ENCODE measurements at regions not wholly inside any gene's neighbourhood (a gene's known extent, or its start where the extent isn't known, plus 50 kb on each side); places are given as distances from the start of the nearest gene placed in this dataset.
"Not testable (repeated sequence)": the region's sequence is repeated elsewhere in the genome, so short reads cannot be mapped to it uniquely, and the experiment has no call there.

DNA sequence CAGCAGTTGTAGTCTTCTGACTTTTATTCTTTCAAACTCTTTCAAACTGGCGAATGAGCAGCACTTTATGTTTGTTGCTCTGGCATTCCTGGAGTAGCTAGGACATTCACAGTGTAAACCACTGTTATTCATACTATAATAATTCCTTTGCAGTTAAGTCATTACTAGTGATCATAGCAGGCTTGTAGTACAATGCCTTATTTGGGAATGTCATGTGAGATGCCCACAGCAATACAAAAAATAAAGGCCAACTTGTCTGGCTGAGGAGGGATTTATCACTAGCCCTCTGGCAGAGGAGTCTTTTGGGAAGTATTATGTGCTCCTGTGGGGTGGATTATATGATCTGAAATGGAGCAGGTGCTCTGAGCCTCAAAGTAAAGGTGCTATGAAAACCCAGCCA lies 197.2 kb downstream of the VGLL3 start:
- no peak for DNase-seq

DNA sequence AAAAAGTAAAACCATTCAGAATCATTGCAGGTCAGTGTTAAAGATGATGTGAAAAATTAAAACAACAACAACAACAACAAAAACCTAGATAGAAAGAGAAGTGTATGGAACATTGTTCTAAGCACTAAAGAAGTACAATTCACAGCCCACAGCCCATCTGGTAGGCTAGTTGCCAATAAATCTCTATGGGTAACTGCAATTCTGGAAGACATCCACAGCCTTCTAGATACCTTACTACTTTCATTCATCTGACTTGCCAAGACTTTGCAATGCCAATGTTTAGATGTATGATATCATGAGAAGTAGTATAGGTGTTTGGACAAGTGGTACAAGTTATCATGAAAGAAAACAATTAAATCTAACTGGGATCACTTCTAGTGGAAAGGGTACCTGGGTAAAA lies 198.6 kb downstream of the VGLL3 start:
- no peak for DNase-seq

DNA sequence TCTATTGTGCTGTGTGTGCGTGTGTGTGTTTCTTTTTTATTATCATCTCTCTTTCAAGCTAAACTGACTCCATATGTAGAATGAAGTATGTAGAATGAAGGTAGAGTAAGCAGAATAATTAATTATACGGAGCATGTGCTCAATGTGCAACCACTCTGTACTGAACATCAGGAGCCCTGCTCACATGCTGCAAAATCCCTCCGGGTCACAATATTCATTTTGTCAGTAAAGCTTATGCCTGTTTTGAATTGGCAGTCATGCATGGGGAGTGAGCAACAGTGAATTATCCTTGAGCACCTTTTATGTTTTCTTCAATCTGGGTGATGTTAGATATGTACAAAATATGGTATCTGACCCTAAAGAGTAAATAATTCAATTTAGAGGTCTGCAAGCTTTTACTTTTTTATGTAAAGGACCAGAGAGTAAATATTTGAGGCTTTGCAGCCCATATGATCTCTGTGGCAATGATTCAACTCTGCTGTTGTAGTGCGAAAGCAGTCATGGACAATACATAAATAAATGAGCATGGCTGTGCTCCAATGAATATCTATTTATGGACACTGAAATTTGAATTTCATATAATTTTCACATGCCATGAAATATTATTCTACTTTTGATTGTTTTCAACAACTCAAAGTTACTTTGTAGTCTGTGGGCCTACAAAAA lies 199.9 kb downstream of the VGLL3 start:
- no peak for DNase-seq

DNA sequence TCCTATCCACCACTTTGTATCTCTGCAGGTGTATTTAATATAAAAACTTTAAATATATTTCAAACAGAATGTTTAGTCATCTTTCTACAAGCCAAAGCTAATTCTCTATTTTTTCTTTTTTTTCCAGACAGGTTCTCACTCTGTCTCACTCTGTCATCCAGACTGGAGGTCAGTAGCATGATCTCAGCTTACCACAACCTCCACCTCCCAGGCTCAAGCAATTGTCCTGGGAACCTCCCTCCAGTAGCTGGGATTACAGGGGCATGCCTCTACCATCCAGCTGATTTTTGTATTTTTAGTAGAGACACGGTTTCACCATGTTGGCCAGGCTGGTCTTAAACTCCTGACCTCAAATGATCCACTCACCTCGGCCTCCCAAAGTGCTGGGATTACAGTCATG lies 202.6 kb downstream of the VGLL3 start:
- no peak for DNase-seq

DNA sequence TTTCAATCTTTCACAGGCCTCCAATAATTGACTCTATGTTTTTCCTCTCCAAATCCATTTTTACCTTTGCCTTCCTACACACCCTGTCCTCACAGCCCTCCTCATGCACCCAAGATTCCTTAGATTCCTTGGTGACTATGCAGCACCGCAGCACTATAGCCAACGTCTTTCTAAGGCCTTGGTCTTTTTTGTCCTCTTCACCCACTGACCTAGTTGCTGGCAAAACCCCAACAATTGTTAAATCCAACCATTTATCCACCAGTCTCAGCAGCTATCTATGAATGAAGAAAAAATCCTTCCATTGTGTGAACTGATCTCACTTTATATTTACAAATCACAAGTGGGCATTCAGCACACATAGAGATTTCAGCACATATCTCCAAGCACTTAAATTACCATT lies 203.9 kb downstream of the VGLL3 start:
- DNase-seq: no peak

DNA sequence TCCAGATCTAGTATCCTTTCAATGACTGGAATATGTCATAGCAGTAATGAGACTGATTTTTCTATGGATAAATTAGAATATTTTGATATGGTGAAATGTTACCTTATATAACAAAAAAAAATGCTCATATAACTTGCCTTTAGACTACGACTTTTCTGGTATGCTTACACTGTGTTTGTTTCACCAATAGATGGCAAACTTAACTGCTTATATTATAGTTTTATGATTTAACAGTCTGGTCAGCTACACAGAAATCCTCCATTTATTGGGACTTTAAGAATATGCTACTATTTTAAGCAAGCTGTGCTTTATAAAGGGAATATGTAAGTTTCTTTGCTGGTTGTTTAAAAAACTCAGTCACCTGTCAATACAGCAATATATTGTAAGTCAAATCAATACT lies 205.6 kb downstream of the VGLL3 start:
- no peak for DNase-seq

DNA sequence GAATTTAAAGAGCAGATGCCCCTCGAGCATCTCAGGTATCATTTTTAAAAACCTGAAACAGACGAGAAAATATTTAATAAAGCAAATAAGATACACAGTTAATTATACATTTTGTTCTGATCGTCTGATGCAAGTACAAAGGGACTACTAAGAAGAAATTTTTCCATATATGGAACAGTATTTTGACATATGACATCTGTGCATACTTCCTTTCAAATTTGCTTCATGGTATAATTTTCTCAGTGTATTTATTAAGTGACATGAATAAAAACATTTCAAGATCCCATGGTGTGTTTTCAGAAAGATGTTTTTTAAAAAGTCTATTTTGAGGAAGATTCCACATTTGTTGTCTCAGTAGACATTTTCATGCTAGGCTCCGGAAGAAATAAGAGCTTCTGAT lies 208.1 kb downstream of the VGLL3 start:
- no peak for DNase-seq

DNA sequence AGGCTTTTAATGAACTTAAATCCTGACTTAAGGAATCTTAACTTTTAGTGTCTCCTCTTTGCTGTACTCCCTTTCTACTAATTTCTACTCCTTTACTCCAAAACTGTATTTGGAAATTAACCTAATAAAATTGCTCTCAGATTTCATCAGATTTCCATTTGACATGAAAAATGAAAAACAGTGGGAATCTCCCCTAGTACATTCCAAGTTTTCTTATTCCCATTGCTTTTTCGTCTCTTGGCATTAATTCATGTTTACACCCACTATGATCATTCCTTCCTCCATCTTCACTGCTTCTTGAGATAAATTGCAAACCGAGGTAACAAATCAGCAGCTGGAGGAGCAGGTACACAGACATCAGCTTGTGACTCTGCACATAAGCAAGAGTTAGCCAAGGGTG lies 208.7 kb downstream of the VGLL3 start:
- DNase-seq: no peak

DNA sequence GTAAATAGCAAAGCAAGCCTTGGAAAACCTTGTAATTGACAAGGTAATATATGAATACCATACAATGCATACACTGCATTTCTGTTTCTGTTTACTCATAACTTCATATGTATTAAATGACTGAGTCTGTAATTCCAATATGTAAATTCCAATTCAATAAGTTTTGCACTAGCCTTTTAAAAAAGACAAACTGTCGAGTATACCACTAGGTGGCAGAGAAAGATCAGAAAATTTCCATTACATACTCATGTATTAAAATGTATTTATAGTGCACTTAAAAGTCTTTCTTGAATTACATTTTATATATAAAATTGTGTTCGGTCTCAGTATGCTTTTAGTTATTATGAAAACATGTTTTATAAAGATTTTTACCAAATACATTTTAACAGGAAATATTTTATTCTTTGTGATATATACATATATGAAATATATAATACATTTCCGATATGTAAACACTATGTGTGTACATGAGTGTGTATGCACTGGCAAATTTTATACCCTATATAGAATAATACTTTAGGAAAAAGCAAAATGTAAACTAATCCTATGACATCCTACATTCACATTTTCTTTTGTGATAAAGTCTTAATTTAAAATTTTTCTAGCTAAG lies 216.8 kb downstream of the VGLL3 start:
- DNase-seq: peak; percentile 13

DNA sequence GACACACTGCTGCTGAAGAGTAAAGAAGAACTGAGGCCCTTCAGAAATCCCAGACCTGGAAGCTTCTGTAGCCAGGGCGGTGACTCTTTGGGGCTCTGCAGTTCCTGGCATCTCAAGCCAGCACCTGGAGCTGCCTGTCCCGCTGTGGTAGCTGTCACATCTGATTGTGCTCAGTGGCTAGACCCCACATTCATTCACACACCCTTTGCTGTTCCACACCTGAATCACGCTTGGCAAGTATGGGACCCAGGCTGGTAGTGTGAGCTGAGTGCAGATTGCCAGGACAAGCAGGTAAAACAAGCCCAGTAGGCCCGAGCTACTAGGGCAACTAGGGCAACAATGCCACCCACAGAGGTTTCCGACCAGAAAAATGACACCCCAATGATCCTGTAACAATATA lies 218.2 kb downstream of the VGLL3 start:
- DNase-seq: no peak

DNA sequence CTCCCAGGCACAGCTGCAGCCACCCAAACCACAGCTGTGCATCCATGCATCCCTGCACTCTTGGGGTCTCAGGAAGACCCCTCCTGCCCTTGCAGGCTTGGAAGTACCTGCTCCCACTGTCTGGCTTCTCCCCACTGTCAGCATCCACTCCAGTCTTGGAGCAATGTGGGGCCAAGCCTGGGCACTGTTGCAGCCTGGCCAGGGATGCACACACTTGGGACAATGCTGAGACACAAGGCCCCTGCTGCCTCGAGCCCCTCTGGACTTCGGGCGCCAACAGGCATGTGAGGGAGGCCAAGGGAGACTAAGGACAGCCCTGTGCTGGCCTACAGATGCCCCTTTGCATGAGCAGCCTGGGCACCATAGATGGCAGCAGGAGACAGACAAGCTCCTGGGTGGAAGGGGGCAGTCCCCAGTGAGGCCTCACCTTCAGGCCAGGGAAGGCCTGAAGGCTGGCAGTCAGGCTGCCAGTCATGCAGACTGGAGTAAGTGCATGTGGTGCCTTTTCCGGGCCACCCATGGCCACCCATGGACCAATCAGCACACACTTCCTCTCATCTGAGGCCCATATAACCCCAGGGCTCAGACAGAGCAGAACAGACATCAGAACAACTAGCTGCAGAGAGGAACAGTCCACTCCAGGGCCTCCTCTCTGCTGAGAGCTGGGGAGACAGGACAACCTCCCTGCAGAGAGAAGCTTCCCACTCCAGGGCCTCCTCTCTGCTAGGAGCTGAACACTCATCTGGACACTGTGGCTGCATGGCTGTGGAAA lies 219.0 kb downstream of the VGLL3 start:
- DNase-seq: no peak

DNA sequence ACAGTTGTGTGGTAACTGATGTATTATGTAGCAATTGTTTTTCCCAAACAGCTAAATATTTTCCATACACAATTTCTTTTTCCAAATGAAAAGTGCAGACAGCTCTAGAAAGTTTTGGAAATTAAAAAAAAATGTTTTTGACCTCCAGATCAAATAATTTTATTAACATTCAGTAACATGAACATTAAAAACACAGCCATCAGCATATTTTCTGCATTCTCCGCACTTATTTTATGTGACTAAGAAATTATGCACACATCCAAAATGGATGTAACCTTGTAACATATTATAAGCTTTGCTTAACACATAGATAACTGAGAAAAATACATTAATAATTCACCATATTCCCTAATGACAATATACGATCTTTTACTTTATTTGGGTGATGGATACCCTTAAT lies 224.6 kb downstream of the VGLL3 start:
- no peak for DNase-seq

DNA sequence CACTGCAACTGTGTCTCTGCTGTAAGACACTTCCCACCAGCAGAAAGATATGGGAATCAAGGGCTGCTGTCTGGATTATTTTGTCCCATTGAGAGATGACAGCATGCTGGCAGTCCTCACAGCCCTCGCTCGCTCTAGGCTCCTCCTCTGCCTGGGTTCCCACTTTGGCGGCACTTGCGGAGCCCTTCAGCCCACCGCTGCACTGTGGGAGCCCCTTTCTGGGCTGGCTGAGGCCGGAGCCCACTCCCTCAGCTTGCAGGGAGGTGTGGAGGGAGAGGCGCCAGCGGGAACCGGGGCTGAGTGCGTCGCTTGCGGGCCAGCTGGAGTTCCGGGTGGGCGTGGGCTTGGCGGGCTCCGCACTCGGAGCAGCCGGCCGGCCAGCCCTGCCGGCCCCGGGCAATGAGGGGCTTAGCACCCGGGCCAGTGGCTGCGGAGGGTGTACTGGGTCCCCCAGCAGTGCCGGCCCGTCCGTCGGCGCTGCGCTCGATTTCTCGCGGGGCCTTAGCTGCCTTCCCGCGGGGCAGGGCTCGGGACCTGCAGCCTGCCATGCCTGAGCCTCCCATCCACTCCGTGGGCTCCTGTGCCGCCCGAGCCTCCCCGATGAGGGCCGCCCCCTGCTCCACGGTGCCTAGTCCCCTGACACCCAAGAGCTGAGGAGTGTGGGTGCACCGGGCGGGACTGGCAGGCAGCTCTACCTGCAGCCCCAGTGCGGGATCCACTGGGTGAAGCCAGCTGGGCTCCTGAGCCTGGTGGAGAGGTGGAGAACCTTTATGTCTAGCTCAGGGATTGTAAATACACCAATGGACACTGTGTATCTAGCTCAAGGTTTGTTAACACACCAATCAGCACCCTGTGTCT lies 233.4 kb downstream of the VGLL3 start:
- DNase-seq: not testable (repeated sequence)

DNA sequence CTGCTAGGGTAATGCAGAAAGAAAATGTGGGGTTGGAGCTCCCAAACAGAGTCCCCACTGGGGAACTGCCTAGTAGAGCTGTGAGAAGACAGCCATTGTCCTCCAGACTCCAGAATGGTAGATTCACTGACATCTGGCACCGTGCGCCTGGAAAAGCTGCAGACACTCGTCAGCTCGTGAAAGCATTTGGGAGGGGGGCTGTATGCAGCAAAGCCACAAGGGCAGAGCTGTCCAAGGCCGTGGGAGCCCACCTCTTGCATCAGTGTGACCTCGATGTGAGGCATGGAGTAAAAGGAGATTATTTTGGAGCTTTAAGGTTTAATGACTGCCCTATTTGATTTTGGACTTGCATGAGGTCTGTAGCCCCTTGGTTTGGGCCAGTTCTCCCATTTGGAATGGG lies 242.9 kb downstream of the VGLL3 start:
- no peak for DNase-seq

DNA sequence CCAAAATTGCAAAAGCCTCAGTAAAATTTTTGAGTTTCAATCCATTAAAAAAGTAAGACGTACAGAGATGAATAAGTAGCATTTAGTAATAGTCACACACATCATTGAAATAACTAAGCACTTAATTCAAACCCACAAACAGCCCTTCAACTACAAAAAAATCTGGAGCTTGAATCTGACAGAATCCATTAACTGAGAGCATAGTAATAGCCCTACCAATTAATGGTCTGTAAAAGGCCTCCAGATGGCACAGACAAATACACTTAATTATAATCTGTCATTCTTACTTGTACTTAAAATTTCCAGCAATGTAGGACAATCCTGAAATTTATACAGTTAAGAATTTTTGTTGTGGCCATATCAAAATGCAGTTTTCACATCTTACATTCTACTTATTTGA lies 246.9 kb downstream of the VGLL3 start:
- DNase-seq: no peak

DNA sequence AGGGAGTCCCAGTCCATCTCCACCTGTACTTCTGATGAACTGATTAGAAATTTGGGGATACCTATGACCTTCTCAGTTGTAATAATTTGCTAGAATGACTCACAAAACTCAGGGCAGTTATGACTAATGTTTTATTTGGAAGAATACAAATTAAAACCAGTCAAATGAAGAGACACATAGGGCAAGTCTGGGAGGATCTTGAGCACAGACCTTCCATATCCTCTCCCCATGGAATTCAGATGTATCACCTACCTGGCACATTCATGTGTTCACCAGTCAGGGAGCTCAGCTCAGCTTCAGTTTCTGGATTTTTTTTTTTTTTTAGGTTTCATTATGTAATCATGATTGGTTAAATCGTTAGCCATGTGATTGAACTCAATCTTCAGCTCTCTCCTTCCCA lies 247.7 kb downstream of the VGLL3 start:
- DNase-seq: no peak

DNA sequence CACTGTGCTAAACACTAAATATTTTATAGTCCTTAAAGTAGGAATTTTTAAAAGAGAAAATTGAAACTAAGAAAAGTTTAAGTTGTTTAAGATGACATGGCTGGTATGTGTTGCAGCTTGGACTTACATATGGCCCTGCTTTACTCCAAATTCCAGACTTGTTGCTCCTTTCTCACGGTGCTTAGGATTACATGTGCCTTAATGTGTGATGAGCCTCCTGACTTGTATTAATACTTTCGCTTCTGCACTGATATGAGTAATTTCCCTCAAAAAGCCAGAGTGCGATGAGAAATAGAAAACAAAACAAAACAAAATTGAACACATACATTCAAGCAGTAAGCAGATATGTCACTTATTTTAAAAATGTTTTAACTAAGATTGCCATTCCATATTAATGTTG lies 250.2 kb downstream of the VGLL3 start:
- DNase-seq: no peak

DNA sequence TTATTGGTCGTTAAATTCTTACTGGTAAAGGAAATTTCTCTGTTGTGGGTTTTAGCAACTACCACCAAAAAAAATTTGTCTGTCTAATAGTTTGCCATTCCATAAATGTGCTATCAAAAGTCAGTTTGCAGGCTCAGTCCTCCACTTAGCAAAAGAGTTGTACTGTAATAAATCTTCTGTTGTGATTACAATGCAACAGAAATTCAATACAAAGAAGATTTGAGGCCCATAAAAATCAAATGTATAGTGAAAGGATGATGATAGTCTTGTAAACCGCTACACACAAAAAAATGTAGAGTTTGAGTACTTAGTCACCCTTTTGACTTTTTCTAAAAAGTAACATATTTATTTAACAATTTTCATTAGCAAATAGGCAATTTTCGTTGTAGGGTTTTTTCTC lies 251.7 kb downstream of the VGLL3 start:
- DNase-seq: no peak

DNA sequence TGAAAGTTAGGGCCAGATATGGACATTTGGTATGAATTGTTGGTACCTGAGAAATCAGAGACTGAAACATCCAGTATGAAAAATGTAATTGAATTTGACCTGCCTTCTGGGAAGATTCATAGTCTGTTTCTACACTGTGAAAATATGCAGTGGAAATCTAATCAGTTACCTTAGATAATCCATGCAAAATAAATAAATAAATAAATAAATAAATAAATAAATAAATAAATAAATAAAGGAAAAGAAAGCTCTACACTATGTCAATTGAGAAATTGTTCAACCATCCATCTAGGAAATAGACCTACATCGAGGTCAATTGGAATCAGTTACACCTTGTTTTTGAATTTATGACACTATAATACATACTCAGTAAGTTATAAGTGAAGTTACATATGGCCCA lies 252.3 kb downstream of the VGLL3 start:
- no peak for DNase-seq

DNA sequence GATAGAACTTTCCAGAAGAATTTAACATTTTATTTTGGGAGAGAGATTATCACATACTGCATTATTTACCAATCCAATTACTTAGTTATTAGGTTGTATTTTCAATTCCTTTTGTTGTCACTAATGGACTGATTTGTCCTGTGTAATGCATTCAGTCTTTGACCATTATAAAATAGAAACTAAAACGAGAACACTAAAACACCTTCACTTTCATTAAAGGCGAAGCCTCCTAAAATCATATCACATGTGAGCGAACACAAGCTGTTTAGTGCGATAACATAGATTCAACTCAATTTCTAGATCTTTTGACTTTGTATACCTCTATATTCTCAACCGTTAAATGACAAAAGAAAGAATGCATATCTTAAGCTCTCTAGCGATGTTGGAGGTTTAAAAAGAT lies 253.4 kb downstream of the VGLL3 start:
- no peak for DNase-seq

DNA sequence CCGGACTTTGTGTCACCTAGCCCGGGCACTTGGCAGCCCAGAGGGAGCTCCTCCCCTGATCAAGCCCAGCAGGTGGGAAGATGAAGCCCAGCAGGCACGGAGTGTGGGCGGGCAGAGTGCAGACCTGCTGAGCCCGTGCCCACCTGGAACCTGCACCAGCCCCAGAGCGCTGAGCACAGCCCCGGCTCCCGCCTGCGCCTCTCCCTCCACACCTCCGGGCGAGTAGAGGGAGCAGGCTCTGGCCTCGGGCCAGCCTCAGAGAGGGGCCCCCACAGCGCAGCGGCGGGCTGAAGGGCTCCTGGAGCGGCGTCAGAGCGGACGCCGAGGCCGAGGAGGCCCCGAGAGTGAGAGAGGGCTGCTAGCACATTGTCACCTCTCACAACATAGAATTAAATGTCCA lies 257.7 kb downstream of the VGLL3 start:
- DNase-seq: no peak

DNA sequence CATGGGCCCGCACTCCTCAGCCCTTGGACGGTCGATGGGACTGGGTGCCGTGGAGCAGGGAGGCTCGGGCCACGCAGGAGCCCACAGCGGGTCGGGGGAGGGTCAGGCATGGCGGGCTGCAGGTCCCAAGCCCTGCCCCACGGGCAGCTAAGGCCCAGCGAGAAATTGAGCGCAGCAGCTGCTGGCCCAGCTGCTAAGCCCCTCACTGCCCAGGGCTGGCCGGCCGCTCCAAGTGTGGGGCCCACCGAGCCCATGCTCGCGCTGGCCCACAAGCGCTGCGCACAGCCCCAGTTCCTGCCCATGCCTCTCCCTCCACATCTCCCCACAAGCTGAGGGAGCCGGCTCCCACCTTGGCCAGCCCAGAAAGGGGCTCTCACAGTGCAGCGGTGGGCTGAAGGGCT lies 259.4 kb downstream of the VGLL3 start:
- no peak for DNase-seq

DNA sequence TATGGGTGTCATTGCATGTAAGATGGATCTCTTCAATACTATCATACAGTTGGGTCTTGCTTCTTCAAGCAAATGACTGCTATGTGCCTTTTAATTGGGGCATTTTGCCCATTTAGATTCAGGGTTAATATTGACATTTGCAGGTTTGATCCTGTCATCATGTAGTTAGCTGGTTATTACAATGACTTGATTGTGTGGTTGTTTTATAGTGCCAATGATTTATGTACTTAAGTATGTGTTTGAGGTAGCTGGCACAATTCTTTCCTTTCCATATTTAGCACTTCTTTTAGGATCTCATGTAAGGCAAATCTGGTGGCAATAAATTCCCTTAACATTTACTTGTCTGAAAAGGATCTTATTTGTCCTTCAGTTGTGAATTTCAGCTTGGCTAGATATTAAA lies 267.5 kb downstream of the VGLL3 start:
- DNase-seq: no peak

DNA sequence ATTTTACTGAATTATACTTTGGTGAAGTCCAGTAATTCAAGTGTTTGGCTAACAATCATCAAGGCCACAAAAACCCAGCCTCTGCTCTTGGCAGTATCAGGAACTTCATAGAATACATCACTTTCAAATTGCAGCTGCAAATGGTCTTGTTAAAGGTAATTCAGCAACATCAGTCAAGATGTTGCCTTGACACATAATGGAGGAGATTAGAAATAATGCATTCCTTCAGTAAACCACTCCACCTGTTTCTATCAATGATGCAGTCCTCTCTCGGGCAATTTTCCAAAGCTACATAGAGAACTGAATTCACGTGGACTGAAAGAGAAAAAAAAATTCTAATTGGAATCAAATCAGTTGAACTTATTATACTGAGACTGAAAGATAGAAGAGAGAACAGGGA lies 279.3 kb downstream of the VGLL3 start:
- DNase-seq: no peak
